Loucy (cell line): ENCODE measurements at regions not wholly inside any gene's neighbourhood (a gene's known extent, or its start where the extent isn't known, plus 50 kb on each side); places are given as distances from the start of the nearest gene placed in this dataset.

Experiments used
- H2AFZ ChIP-seq: fragments of 200-600 bp; sonication (generic); 2 replicates; pipeline ENCODE4 v1.6.0; 2016; ENCODE audit warnings: antibody characterized with exemption, mild to moderate bottlenecking, low read length, moderate library complexity
- H3F3A ChIP-seq: fragments of 200-600 bp; 2 replicates; pipeline ENCODE4 v1.6.0; 2016; ENCODE audit warnings: antibody characterized with exemption, low read depth, mild to moderate bottlenecking
- H3K27me3 ChIP-seq: fragments of 200-600 bp; sonication (generic); 2 replicates; pipeline ENCODE4 v1.6.1; 2014; ENCODE audit warnings: low read length, mild to moderate bottlenecking; ENCODE audit not compliant: insufficient read depth, poor library complexity, severe bottlenecking
- H3K36me3 ChIP-seq: fragments of 200-600 bp; sonication (generic); 2 replicates; pipeline ENCODE4 v1.6.1; 2016; ENCODE audit warnings: low read length; ENCODE audit not compliant: insufficient read depth
- H3K4me1 ChIP-seq: fragments of 200-600 bp; sonication (generic); 2 replicates; pipeline ENCODE4 v1.5.1; 2014; ENCODE audit warnings: low read length, mild to moderate bottlenecking; ENCODE audit not compliant: insufficient read depth, poor library complexity, severe bottlenecking
- H3K4me2 ChIP-seq: fragments of 200-600 bp; sonication (generic); 2 replicates; pipeline ENCODE4 v1.6.0; 2014; ENCODE audit warnings: antibody characterized with exemption, low read length, low read depth, mild to moderate bottlenecking; ENCODE audit not compliant: poor library complexity, severe bottlenecking
- H3K4me3 ChIP-seq: fragments of 200-600 bp; sonication (generic); 2 replicates; pipeline ENCODE4 v1.5.1; 2014; ENCODE audit warnings: low read length, mild to moderate bottlenecking, mixed read lengths; ENCODE audit not compliant: poor library complexity, severe bottlenecking
- H3K79me2 ChIP-seq: fragments of 200-600 bp; sonication (generic); 2 replicates; pipeline ENCODE4 v1.6.1; 2014; ENCODE audit warnings: low read length; ENCODE audit not compliant: insufficient read depth
- H3K9ac ChIP-seq: fragments of 200-600 bp; sonication (generic); 2 replicates; pipeline ENCODE4 v1.6.0; 2014; ENCODE audit warnings: mild to moderate bottlenecking, low read depth, low read length, moderate library complexity; ENCODE audit not compliant: poor library complexity, severe bottlenecking
- H3K9me2 ChIP-seq: fragments of 200-600 bp; sonication (generic); replicated peaks from 2 replicates; pipeline ENCODE4 v1.6.1; 2016; ENCODE audit warnings: low read depth, low read length, mixed read lengths
- H3K9me3 ChIP-seq: fragments of 200-600 bp; sonication (generic); 2 replicates; pipeline ENCODE4 v1.6.1; 2014; ENCODE audit warnings: mild to moderate bottlenecking, antibody characterized with exemption, low read length, low read depth; ENCODE audit not compliant: insufficient read depth
- H4K20me1 ChIP-seq: fragments of 200-600 bp; sonication (generic); 2 replicates; pipeline ENCODE4 v1.6.0; 2014; ENCODE audit warnings: antibody characterized with exemption, low read length, mild to moderate bottlenecking; ENCODE audit not compliant: insufficient read depth, poor library complexity, severe bottlenecking
- EZH2phosphoT487 ChIP-seq: fragments of 200-600 bp; IDR thresholded peaks from 2 replicates; pipeline ENCODE4 v1.6.1; 2018; ENCODE audit warnings: antibody characterized with exemption, mild to moderate bottlenecking, moderate library complexity, borderline replicate concordance
- TF ChIP-seq, protein P1 (sequence below): fragments of 200-600 bp; sonication (generic); conservative IDR thresholded peaks from 2 replicates; pipeline ENCODE4 v1.5.1; 2014; ENCODE audit warnings: mild to moderate bottlenecking, antibody characterized with exemption, low read length

DNA sequence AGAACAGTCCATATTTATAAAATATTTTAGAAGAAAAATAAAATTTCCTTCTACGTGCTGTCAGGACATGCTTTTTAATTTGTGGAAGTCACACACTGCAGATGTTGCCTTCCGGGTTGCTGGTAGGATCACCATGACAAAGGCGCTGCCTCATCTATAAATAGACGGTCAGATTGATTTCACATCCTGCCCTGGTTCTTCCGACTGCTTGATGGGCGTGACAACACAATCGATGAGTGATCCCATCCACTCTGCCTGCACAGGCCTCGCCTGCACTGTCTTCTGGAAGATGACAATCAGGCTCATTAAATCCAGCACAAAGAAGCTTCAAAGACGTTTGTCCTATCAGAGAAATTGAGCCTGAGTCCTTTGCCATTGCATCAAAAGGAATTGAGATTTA lies 318.9 kb upstream of the TRIB2 start:
- H3K4me2 ChIP-seq: no peak overlapping the region
- no peak overlapping the region for H3K9ac ChIP-seq

DNA sequence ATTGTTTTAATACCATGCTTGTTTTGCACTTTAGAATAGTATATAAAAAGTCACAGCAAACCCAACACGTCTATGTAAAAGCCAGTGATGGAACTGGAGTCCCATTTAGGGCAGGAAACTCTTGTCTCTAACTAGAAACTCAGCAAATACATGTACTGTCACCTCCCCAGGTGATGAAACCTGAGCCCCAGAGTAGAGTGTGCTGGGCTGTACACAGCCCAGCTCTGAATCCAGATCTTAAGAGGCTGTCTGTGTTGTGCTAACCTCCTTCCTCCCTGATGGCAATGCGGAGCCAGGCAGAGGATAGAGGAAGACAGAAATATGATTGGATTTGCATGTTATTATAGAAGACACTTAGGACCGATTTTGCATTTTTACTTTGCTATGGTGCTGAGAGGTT lies 317.5 kb upstream of the TRIB2 start:
- no peaks in the 10 kb centered on the region; the same call in 1 of the 2 replicates for H3K9me3 ChIP-seq
- H3K79me2 ChIP-seq: no peaks in the 10 kb centered on the region
- H3K9ac ChIP-seq: no peak overlapping the region
- no peaks in the 10 kb centered on the region for H3K9me2 ChIP-seq
- H3K27me3 ChIP-seq: no peaks in the 10 kb centered on the region
- no peaks in the 10 kb centered on the region for H3K36me3 ChIP-seq
- no peak for TF ChIP-seq EZH2phosphoT487
- TF ChIP-seq, protein P1, sequence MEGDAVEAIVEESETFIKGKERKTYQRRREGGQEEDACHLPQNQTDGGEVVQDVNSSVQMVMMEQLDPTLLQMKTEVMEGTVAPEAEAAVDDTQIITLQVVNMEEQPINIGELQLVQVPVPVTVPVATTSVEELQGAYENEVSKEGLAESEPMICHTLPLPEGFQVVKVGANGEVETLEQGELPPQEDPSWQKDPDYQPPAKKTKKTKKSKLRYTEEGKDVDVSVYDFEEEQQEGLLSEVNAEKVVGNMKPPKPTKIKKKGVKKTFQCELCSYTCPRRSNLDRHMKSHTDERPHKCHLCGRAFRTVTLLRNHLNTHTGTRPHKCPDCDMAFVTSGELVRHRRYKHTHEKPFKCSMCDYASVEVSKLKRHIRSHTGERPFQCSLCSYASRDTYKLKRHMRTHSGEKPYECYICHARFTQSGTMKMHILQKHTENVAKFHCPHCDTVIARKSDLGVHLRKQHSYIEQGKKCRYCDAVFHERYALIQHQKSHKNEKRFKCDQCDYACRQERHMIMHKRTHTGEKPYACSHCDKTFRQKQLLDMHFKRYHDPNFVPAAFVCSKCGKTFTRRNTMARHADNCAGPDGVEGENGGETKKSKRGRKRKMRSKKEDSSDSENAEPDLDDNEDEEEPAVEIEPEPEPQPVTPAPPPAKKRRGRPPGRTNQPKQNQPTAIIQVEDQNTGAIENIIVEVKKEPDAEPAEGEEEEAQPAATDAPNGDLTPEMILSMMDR: no peak
- no peaks in the 10 kb centered on the region for H3K4me1 ChIP-seq
- H3K4me2 ChIP-seq: no peak overlapping the region
- H3F3A ChIP-seq: no peaks in the 10 kb centered on the region
- H2AFZ ChIP-seq: no peak overlapping the region
- no peak overlapping the region for H3K4me3 ChIP-seq
- H4K20me1 ChIP-seq: no peaks in the 10 kb centered on the region

More for the DNA sequence above, 318.9 kb upstream of the TRIB2 start:
- Histone ChIP-seq H3K4me3 (no peak overlapping the region), H2AFZ (no peak overlapping the region), H3K27me3 (no peaks in the 10 kb centered on the region), H4K20me1 (no peaks in the 10 kb centered on the region), H3F3A (no peaks in the 10 kb centered on the region), H3K36me3 (no peaks in the 10 kb centered on the region), H3K4me1 (no peaks in the 10 kb centered on the region), H3K9me3 (no peaks in the 10 kb centered on the region), H3K9me2 (no peaks in the 10 kb centered on the region), H3K79me2 (no peaks in the 10 kb centered on the region)
- TF ChIP-seq, protein P1: no peak
- TF ChIP-seq EZH2phosphoT487: no peak

DNA sequence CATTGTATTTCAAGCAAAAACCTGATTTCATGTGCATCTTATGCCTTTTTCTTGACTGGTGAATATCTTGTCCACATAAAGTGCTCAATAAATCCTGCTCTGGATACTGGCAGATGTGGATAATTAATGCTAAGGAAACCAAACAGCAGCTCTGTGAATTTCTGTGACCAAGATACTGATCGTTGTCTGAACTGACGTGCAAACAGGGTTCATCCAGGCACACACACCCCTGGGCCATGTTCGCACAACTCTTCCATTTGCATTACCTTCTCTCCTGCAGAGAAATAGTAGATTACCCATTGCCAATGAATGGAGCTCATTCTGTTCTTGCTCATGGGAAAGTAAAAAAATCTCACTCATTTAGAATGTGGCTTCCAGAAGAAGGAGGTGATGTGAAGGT lies 316.2 kb upstream of the TRIB2 start:
- Histone ChIP-seq H3K9ac (no peak overlapping the region), H2AFZ (no peak overlapping the region), H3K79me2 (no peaks in the 10 kb centered on the region), H3K4me1 (no peaks in the 10 kb centered on the region), H3F3A (no peaks in the 10 kb centered on the region), H3K27me3 (no peaks in the 10 kb centered on the region), H3K4me3 (no peak overlapping the region), H3K4me2 (no peak overlapping the region), H3K36me3 (no peaks in the 10 kb centered on the region), H3K9me2 (no peaks in the 10 kb centered on the region), H4K20me1 (no peaks in the 10 kb centered on the region), H3K9me3 (no peaks in the 10 kb centered on the region; the same call in 1 of the 2 replicates)
- TF ChIP-seq, protein P1: no peak
- TF ChIP-seq EZH2phosphoT487: no peak
